ENCODE measurements at regions not wholly inside any gene's neighbourhood (a gene's known extent, or its start where the extent isn't known, plus 50 kb on each side); places are given as distances from the start of the nearest gene placed in this dataset.
"Not testable (repeated sequence)": the region's sequence is repeated elsewhere in the genome, so short reads cannot be mapped to it uniquely, and the experiment has no call there.

DNA sequence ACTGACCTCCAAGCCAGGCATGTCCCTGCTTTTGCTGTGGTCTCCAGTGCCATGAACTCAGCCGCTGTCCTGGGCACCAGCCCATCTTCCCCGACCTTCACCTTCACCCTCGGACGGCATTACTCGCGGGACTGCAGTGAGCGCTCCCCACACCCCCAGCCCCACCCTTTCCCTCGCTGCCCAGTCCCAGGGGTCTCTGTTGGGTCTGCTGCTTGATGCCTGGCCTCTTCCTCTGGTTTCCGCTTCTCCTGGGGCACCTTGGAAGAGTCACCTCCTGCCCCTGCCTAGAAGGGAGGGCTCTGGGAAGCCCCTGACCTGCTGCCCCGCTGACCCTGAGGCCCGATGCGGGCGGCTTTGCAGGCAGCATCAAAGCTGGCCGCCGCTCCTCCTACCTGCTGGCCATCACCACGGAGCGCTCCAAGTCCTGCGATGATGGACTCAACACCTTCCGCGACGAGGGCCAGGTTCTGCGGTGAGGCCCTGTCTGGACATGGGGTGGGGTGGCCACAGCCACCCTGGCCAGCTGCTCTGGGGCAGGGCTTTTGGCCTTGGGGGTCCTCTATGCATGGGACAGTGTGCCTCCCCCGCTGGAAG is 102.3 kb downstream of the ZNF267 start:
- not testable (repeated sequence) for DNase-seq

DNA sequence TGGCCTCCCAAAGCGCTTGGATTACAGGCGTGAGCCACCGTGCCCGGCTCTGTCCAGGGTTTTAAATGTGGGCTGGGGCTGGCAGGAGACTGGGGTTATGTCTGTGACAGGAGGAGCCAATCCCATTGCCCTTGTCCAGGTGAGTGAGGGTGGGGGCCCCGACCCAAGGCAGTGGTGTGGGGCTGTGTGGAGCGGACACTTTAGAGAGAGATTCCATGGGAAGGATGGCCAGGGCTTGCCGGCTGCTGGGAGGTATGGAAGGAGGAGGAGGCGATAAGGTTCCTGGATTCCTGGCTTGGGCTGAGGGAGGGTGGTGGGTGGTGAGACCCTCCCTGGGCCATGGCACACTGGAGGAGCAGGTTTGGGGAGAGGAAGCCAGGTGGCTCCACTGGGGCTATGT is 104.9 kb downstream of the ZNF267 start:
- not testable (repeated sequence) for DNase-seq

DNA sequence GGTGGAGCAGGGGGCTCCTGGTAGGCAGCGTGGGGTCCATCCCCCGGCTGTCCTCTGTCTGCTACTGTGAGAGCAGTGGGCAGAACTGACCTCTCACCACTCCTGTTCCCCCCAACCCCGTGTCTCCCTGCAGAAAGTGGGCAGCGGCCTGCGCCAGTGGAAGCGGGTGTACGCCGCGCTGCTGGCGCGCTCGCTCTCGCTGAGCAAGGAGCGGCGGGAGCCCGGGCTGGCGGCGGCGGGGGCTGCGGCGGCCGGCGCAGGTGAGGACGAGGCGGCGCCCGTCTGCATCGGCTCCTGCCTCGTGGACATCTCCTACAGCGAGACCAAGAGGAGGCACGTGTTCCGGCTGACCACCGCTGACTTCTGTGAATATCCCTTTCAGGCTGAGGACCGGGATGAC is 108.1 kb downstream of the ZNF267 start:
- DNase-seq = not testable (repeated sequence)

DNA sequence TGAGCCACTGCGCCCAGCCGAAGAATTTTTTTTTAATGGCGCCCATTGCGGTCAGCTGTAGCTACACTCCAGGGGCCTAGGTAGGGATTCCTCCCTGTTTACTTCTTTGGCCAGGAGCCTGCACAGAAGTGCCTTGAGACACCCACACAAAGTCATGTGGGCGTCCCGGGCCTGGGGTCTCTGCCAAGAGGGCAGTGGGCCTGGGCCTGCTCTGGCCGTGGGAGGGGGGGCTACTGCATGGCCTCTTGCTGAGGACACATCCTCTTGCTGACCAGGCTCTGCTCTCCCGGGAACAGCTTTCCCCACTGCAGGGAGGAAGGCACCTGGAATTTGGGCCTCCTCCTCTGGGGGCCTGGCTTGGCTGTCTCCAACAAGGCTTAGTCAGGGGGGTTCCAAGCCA is 109.4 kb downstream of the ZNF267 start:
- DNase-seq = not testable (repeated sequence)

DNA sequence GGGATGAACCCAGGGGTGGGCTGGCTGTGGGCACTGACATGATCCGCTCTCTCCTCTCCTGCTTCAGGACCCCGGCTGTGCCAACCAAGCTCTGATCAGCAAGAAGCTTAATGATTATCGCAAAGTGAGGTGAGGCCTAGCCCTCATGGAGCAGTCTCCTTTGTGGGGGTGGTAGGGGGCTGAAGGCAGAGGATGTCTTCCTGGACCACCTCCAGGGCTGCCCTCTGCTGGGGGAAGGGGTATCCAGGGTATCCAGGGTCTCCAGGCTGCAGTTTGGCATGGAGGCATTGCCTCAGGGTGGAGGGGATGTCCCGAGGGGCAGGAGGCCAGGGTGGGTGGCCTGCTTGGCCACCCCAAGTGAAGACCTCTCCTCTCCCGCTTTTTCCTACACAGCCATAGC is 110.1 kb downstream of the ZNF267 start:
- DNase-seq = not testable (repeated sequence)

DNA sequence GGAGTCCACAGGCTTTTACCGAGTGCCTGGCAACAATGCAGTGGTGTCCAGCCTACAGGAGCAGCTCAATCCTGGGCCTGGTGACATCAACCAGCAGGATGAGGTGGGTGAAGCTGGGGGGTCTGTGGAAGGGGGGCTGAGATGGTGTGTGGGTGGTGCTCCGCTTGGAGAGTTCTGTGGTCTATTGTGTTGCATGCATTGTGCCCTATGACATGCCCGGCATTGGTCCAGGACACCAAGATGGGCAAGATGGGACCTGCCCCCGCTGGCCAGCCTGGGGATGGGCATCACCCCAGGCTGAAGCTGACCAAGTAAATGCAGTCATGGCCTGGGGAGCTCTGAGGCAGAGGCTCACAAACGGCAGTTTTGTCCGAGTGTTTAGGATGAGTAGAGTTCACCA is 113.3 kb downstream of the ZNF267 start:
- DNase-seq = not testable (repeated sequence)

DNA sequence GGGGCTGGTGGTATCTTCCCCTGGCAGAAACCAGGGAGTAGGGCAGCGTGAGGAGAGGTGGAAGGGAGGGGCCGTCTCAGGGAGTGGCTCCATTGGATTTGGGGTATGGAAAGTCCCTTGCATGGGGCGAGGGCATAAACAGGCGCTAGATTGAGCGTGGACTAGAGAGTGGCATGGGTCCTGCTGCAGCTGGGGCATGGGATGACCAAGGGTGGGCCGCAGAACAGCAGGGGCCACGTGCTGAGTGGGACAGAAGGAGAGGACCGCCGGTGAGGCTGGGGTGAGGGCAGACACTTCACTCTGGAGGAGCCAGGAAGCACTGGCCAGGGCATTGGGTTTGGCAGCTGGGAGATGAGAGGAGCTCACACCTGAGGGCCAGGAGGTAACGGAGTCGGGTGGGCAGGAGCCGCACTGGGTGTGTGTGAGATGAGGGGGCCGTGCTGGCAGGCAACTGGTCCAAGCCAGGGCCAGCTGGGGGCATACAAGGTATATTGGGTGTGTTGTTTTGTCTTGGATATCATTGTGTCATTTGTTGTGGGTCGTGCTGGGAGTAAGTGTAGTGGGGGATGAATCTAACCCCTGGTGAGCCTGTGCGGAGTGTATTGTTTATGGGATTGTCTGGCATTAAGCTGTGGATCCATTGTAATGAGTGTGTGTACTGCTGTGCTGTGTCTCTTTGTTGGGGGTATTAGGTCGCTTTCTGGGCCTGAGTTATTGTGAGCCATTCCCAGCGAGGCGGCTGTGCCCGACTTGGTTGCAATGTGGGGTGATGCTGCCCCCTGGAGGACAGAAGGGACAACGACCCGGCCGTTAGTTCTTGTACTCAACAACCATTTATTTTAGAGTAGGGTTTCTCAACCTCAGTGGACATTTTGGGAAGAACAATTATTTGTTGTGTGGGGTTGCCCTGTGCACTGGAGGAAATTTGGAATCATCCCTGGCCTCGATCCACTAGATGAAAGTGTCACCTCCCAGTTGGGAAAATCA is 115.3 kb downstream of the ZNF267 start:
- not testable (repeated sequence) for DNase-seq

DNA sequence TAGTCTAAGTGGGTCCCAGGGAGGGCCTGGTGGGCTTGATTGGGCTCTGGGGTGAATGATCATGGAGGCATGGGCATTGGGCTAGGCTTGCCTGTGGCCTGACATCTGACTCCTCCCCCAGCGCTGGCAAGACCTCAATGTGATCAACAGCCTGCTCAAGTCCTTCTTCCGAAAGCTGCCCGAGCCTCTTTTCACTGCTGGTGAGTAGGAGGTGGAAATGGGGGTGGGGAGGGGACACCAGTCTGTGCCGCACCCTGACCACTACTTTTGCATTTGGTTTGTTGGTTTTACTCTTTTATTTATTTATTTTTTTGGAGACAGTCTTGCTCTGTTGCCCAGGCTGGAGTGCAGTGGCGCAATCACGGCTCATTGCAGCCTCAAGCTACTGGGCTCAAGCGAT is 116.7 kb downstream of the ZNF267 start:
- DNase-seq = not testable (repeated sequence)

DNA sequence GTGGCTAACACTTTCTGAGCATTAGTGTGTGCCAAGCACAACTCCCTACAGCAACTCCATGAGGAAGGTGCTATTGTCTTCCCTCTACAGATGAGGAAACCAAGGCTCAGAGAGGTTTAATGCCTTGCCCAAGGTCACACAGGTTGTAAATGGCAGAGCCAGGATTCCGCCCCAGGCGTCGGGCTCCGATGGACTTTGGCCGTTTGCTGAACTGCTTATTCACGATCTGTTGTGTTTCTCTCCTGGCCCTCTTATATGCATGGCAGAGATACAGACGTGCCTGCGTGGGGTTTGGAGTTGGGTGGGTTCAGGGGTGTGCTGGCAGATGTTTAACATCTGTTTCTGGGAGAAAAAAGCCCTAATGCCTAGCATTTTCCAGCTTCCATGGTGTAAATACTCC is 117.4 kb downstream of the ZNF267 start:
- not testable (repeated sequence) for DNase-seq

DNA sequence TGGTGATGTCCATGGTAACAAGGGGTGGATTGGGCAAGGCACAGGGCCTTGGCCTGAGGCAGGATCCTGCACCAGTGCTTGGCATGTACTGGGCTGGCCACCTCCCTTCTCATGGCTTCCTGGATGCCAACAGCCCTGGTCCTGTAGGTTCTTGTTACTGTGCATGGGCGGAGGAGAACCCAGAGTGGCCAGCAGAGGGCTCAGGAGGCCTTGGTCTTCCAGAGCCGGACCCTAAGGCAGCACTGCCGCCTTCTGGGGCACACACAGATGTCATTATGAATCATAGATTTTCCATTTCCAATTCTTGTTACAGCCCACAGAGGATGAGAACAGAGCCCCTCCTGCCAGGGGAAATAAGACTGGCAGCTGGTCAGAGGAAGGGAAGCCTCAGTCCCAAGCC is 122.7 kb downstream of the ZNF267 start:
- DNase-seq = not testable (repeated sequence)

DNA sequence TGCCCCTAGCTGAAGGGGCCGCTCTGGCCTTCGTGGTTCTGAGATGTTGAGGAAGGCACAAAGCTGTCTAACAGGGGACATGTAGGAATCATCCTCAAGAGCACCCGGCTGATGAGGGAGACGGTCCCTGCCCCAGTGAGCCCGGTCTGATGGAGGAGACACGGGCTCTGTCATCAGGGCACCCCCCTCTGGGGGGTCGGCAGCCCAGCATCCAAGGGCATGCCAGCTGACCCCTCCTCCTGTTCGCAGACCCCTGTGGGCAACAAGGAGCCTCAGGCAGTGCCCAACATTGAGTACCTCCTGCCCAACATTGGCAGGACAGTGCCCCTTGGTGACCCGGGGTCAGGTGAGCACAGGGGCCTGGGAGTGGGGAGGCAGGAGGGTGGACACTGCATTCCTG is 128.9 kb downstream of the ZNF267 start:
- DNase-seq = not testable (repeated sequence)

DNA sequence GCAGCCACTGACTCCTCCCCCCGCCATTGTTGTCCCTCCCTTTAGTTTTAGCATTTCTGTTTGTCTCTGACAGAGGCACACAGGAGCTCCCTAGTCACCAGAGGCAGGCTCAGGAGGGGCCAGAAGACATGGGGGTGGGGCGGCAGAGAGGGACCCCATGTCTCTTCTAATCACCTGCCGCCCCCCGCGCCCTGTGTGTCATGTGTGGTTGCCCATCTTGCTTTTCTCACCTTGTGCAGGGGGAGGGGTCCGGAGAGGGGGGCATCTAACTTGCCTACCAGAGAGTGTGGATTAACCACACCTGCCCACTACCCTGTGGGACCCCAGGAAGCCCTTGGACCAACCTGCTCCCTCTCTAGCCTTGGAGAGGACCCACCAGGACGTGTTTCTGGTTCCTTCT is 130.2 kb downstream of the ZNF267 start:
- not testable (repeated sequence) for DNase-seq

DNA sequence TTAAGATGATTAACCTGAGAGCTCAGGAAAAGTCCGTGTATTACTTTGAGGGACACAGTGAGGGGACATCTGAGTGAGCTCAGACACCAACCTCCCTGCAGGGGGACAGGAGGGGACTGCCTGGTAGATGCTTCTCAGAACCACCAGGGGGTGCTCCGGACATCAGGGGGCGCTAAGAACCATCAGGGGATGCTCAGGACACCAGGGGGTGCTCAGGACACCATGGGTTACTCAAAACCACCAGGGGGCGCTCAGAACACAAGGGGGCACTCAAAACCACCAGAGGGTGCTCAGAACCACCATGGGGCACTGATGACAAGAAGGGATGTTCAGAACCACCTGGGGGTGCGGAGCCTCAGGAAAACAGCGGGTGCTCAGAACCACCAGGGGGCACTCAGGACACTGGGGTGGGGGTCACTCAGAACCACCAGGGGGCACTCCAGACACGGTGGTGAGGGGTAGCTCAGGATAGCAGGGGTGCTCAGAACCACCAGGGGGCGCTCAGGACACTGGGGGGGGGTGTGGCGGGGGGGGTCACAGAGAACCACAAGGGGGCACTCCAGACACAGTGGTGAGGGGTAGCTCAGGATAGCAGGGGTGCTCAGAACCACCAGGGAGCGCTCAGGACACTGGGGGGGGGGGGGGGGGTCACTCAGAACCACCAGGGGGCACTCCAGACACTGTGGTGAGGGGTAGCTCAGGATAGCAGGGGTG is 165.3 kb downstream of the ZNF267 start:
- DNase-seq = peak in 1 of 6 experiments; percentile 1

DNA sequence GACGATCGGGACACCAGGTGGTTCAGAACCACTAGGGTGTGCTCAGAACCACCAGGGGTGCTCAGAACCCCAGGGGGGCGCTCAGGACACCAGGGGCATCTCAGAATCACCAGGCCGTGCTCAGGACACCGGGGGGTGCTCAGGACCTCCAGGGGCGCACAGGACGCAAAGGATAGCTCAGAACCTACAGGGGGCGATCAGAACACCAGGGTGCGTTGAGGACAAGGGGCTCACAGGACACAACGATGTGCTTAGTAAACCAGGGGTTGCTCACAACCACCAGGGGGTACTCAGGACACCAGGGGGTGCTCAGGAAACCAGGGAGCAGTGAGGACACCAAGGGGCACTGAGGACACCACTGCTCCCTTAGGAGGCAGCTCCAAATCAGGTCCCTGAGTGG is 166.3 kb downstream of the ZNF267 start:
- DNase-seq = not testable (repeated sequence)

DNA sequence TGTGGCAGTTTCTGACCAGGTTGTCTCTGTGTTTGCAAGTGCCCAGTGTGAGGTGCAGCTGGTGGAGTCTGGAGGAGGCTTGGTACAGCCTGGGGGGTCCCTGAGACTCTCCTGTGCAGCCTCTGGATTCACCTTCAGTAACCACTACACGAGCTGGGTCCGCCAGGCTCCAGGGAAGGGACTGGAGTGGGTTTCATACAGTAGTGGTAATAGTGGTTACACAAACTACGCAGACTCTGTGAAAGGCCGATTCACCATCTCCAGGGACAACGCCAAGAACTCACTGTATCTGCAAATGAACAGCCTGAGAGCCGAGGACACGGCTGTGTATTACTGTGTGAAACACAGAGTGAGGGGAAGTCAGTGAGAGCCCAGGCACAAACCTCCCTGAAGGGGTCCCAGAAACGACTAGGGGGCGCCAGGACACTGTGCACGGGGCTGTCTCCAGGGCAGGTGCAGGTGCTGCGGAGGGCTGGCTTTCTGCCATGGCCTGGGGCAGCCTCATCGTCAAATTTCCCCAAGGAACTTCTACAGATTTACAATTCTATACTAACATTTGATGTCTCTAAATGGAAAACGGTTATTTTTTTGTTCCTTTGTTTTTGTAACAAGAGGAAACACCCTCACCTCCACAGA is 187.0 kb upstream of the TP53TG3D start:
- DNase-seq = not testable (repeated sequence)

DNA sequence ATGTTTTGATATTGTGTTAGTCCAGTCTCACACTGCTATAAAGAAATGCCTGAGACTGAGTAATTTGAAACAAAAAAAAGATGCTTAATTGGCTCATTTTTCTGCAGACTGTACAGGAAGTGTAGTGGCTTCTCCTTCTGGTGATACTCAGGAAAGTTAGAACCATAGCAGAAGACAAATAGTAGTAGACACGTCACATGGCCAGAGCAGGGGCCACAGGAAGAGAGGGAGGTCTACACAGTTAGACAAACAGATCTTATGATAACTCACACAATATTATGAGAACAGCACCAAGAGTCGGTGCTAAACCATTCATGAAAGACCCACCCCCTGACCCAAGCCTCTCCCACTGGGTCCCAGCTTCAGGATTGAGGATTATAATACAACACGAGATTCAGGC is 181.5 kb upstream of the TP53TG3D start:
- DNase-seq = not testable (repeated sequence)

DNA sequence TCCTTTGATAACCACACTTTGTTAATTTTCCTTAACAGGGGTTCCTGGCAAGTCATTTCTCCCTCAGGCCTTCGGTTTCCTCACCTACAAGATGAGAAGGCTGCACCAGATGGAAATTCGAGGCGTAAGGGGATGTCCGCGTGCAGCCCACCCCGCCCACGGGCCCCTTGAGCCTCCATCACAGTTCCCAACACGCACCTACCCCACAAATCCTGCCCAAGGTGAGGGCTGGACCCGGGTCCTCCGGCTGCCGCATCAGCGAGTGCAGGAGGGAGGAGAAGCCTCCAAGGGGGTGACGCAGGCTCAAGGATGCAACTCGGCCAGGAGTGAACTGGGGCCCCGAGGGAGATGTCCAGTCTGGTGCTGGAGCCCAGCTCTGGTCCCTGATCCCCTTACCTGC is 169.2 kb upstream of the TP53TG3D start:
- DNase-seq = not testable (repeated sequence)

DNA sequence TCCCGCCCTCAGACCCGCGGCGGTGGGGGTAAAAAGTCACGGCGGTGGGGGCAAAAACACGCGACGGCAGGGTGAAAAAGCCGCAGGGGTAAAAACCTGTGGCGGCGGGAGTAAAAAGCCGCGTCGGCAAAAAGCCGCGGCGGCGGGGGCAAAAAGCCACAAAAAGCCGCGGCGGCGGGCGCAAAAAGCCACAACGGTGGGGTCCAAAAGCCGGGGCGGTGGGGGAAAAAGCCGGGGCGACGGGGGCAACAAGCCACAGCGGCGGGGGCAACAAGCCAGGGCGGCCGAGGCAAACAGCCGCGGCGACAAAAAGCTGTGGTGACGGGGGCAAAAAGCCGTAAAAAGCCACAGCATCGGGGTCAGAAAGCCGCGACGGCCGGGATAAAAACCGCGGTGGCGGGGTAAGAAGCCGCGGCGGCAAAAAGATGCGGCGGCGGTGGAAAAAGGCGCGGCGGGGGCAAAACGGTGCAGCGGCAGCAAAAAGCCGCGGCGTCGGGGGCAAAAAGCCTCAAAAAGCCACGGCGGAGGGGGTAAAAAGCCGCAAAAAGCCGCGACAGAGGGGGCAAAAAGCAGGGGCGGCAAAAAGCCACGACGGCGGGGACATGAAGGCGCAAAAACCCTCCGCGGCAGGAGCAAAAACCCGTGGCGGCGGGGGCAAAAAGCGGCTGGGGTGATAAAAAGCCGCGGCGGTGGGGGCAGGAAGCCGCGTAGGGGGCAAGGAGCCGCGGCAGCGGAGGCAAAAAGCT is 168.3 kb upstream of the TP53TG3D start:
- DNase-seq = not testable (repeated sequence)

DNA sequence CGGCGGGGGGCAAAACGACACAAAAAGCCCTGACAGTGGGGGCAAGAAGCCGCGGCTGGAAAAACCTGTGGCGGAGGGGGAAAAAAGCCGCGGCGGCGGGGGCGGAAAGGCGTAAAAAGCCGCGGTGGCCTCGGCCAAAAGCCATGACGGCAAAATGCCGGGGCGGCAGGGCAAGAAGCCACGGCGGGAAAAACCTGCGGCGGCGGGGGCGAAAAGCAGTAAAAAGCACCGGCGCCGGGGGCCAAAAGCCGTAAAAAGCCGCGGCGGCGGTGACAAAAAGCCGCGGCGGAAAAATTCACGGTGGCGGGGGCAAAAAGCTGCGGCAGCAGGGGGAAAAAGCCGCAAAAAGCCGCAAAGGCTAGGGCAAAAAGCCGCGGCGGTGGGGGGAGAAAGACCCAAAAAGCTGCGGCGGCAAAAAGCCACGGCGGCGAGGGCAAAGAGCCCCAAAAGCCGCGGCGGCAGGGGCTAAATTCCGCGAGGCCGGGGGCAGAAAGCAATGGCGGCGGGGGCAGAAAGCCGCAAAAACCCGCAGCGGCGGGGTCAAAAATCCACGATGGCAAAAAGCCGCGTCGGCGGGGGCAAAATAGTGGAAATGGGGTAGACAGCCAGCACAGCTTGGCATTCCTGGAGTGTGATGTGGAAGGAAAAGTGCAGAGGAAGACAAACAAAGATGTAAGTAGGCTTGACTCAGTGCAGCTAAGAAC is 167.5 kb upstream of the TP53TG3D start:
- peak in 1 of 6 experiments; percentile 25 for DNase-seq

DNA sequence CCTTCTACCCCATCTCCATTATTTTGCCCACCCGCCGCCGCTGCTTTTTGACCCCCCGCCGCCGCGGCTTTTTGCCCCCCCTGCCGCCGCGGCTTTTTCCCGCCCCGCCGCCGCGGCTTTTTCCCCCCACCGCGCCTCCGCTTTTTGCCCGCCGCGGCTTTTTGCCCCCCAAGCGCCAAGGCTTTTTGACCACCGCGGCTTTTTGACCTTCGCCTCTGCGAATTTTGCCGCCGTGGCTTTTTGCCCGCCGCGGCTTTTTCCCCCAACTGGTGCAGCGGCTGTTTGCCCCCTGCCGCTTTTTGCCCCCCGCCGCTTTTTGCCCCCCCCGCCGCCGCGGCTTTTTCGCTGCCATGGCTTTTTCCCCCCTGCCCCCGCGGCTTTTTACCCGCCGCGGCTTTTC is 137.5 kb upstream of the TP53TG3D start:
- DNase-seq = not testable (repeated sequence)

DNA sequence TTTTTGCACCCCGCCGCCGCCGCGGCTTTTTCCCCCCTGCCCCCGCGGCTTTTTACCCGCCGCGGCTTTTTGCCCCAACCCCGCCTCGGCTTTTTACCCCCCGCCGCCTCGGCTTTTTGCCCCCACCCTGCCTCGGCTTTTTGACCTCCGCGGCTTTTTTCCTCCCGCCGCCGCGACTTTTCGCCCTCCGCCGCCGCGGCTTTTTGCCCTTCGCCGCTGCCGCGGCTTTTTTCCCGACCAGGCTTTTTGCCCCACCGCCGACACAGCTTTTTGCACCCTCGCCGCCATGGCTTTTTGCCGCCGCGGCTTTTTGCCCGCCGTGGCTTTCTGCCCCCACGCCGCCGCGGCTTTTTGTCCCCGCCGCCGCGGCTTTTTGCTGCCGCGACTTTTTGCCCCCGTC is 137.0 kb upstream of the TP53TG3D start:
- DNase-seq = peak in 2 of 6 experiments; percentile 9 to 11

All from stimulated activated naive CD4-positive, alpha-beta T cell (primary cell).